OCI-LY3 (cell line): ENCODE measurements at regions not wholly inside any gene's neighbourhood (a gene's known extent, or its start where the extent isn't known, plus 50 kb on each side); places are given as distances from the start of the nearest gene placed in this dataset.

Source experiments
- CTCF ChIP-seq: fragments of 200-600, 300-600 bp; sonication (generic); IDR thresholded peaks from 2 replicates; pipeline ENCODE4 v1.5.1; 2014; ENCODE audit warnings: antibody characterized with exemption, low read length, low read depth
- EZH2phosphoT487 ChIP-seq: fragments of 200-600 bp; shearing (Covaris generic); IDR thresholded peaks from 2 replicates; pipeline ENCODE4 v1.6.1; 2018; ENCODE audit warnings: antibody characterized with exemption, mixed run types, low read depth

DNA sequence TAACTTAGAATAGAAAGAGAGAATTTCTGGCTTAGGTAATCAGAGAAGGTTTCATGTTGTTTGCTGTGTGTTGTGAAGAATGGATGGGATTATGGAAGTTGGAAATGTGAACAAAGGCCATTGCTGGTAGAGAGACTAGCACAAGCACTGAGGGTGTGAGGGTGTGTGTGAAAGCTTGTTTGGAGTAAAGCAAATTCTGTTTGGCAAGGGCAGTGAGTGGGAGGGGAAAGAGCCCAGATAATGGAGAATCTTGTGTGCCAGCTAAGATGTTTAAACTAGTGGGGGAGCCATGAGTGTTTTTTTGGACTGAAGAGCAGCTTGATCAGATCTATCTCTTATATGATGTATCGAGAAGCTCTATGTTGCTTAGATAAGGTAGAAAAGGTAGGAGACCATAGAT is 107.1 kb downstream of the DISP1 start:
- TF ChIP-seq EZH2phosphoT487 (no peak), CTCF (no peak)
